Peyer's patch (tissue), 4 donors: ENCODE measurements at regions not wholly inside any gene's neighbourhood (a gene's known extent, or its start where the extent isn't known, plus 50 kb on each side); places are given as distances from the start of the nearest gene placed in this dataset.

Source experiments
- POLR2A ChIP-seq, 2 donors: fragments of 450-650 bp; IDR thresholded peaks; one replicate each; pipeline ENCODE4 v1.5.1; 2017; ENCODE audit warnings: antibody characterized with exemption in 2 of 2, mild to moderate bottlenecking in 2 of 2, moderate library complexity in 2 of 2
- TF ChIP-seq, protein P1 (sequence below), 6 experiments: fragments of 450-650 bp in 4 of 6; fragments of 200-600 bp in 2 of 6; sonication (generic) in 1 of 6; IDR thresholded peaks; one replicate each; pipeline ENCODE4 v1.5.1; 2017 to 2019; ENCODE audit warnings: antibody characterized with exemption in 6 of 6, mild to moderate bottlenecking in 3 of 6, moderate library complexity in 1 of 6

DNA sequence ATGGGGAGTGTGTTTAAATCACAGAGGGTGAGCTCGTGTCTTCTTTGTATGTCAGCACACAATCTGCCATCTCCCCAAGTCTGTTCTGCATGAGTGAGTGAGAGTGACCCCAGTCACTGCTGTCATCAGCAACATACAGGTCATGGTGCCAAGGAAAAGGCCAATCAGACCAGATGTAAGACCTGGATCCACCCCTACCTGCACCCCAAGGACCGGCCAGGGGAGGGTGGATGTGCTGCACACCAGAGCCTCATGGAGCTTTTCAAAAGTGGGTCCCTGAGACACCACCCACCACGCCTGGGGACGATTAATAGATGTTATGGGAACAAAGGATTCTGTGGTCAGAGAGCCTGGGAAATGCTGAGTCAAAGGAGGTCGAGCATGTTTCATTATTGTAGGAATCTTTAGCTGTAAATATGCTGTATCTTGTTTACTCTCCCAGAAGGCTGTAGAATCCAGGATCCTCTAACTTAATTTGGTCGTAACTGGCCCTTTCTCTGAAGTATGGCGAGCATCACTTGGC, 420.5 kb downstream of the RPS24 start:
- TF ChIP-seq, protein P1, sequence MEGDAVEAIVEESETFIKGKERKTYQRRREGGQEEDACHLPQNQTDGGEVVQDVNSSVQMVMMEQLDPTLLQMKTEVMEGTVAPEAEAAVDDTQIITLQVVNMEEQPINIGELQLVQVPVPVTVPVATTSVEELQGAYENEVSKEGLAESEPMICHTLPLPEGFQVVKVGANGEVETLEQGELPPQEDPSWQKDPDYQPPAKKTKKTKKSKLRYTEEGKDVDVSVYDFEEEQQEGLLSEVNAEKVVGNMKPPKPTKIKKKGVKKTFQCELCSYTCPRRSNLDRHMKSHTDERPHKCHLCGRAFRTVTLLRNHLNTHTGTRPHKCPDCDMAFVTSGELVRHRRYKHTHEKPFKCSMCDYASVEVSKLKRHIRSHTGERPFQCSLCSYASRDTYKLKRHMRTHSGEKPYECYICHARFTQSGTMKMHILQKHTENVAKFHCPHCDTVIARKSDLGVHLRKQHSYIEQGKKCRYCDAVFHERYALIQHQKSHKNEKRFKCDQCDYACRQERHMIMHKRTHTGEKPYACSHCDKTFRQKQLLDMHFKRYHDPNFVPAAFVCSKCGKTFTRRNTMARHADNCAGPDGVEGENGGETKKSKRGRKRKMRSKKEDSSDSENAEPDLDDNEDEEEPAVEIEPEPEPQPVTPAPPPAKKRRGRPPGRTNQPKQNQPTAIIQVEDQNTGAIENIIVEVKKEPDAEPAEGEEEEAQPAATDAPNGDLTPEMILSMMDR (IDR thresholded peaks at IDR 0.05), result no peak
- no peak for TF ChIP-seq POLR2A (IDR thresholded peaks at IDR 0.05)
